ENCODE measurements at regions not wholly inside any gene's neighbourhood (a gene's known extent, or its start where the extent isn't known, plus 50 kb on each side); places are given as distances from the start of the nearest gene placed in this dataset.
"Not testable (repeated sequence)": the region's sequence is repeated elsewhere in the genome, so short reads cannot be mapped to it uniquely, and the experiment has no call there.

- Histone ChIP-seq H3K4me3 (ENCODE audit: low read depth, low read length) (no peak overlapping the region), H3K4me1 (ENCODE audit: insufficient read depth) (no peaks in the 10 kb centered on the region), H3K27ac (ENCODE audit: low read depth) (peak overlapping the region; percentile 75), H3K36me3 (ENCODE audit: insufficient read depth) (no peaks in the 10 kb centered on the region)
- no peak for DNase-seq (ENCODE audit: extremely low spot score)
- WGBS: 39% methylated on average over 6 of the region's 6 CpGs
Observed at GRCh38 chr2:64273524-64274398, 129.5 kb upstream of the PELI1 start.

GRCh38 chr2:64274399-64275173, 130.4 kb upstream of the PELI1 start:
- 84% methylated on average over 2 of the region's 2 CpGs for WGBS
- no peaks in the 10 kb centered on the region for H3K36me3 ChIP-seq (ENCODE audit: insufficient read depth)
- H3K27ac ChIP-seq (ENCODE audit: low read depth): no peak overlapping the region
- DNase-seq (ENCODE audit: extremely low spot score): no peak
- no peaks in the 10 kb centered on the region for H3K4me1 ChIP-seq (ENCODE audit: insufficient read depth)
- no peak overlapping the region for H3K4me3 ChIP-seq (ENCODE audit: low read depth, low read length)

DNA sequence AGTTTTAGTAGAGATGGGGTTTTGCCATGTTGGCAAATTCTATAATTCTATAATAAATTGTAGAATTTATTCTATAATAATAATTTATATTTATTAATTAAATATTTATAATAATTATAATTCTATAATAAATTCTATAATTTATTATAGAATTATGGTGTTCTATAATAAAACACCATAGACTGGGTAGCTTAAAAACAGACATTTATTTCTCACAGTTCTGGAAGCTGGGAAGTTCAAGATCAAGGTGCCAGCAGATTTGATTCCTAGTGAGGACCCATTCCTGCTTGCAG, 130.9 kb upstream of the PELI1 start:
- DNase-seq (ENCODE audit: extremely low spot score): no peak

GRCh38 chr2:64276417-64277095, 132.3 kb upstream of the PELI1 start:
- H3K4me1 ChIP-seq (ENCODE audit: insufficient read depth): no peaks in the 10 kb centered on the region
- WGBS: 93% methylated on average over 3 of the region's 3 CpGs
- H3K27ac ChIP-seq (ENCODE audit: low read depth): no peak overlapping the region
- no peaks in the 10 kb centered on the region for H3K36me3 ChIP-seq (ENCODE audit: insufficient read depth)
- H3K4me3 ChIP-seq (ENCODE audit: low read depth, low read length): no peak overlapping the region
- DNase-seq (ENCODE audit: extremely low spot score): no peak

More for the DNA sequence above, 130.9 kb upstream of the PELI1 start:
- no peak overlapping the region for H3K4me3 ChIP-seq (ENCODE audit: low read depth, low read length)
- H3K4me1 ChIP-seq (ENCODE audit: insufficient read depth): no peaks in the 10 kb centered on the region
- no peak overlapping the region for H3K27ac ChIP-seq (ENCODE audit: low read depth)
- no peaks in the 10 kb centered on the region for H3K36me3 ChIP-seq (ENCODE audit: insufficient read depth)

DNA sequence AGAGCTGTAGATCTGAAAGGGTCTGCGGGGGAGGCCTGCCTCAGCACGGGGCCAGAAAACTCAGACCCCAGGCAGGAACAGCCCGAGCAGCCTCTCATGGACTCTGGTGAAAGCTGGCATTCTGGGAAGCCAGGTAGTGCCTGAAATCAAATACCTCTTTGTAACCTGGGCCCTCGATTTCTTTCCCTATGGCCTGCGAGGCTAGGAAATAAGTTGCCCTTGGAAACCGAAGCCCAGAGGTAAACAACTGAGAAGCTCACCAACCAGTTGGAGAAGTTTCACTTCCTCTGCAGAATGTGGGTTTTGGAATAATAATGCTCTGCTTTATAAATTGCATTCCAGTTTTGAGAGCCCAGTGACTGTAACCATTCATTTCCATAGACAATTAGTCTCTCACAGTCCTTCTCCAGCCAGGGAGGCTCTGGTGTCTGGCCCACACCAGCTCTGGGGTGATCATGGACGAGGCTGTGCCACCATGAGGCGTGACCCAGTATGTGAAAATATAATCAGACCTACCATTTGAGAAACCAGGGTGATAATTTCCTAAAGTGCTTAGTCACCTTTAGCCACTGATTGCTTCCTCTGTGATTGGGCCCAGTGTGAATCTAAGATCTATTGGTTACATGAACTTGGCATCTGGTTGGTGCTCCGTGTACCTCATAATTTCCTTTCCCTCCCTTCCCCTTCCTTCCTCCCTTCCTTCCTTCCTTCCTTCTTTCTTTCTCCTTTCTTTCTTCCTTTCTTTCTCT, 133.1 kb upstream of the PELI1 start:
- Histone ChIP-seq H3K36me3 (ENCODE audit: insufficient read depth) (no peaks in the 10 kb centered on the region), H3K4me3 (ENCODE audit: low read depth, low read length) (no peak overlapping the region), H3K4me1 (ENCODE audit: insufficient read depth) (no peaks in the 10 kb centered on the region), H3K27ac (ENCODE audit: low read depth) (no peak overlapping the region)
- no peak for DNase-seq (ENCODE audit: extremely low spot score)
- WGBS: 80% methylated on average over 9 of the region's 9 CpGs

DNA sequence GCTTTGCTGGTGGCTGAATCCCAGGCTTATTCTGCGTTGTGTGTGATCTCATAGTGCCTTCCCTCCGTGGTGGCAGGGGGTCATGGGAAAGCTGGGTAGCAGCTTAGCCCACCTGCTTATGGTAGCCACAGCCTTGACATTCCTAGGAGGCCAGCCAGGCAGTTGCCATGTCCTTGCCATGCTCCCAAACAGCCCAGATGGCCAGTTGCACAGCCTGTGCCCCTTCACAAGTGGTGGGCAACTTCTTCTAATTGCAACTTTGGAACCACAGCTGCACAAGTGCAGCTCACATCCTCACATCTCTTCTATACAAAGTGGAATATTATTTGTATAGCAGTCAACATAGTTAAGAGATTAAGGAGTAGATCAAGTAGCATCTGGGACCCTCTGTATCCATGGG, 136.6 kb upstream of the PELI1 start:
- no CpG with 5 or more reads among the region's 2 CpGs for WGBS
- DNase-seq (ENCODE audit: extremely low spot score): not testable (repeated sequence)

GRCh38 chr2:64283006-64283570, 138.9 kb upstream of the PELI1 start:
- 98% methylated on average over 5 of the region's 5 CpGs for WGBS
- no peak overlapping the region for H3K4me3 ChIP-seq (ENCODE audit: low read depth, low read length)
- no peaks in the 10 kb centered on the region for H3K4me1 ChIP-seq (ENCODE audit: insufficient read depth)
- H3K27ac ChIP-seq (ENCODE audit: low read depth): no peak overlapping the region
- DNase-seq (ENCODE audit: extremely low spot score): no peak
- no peaks in the 10 kb centered on the region for H3K36me3 ChIP-seq (ENCODE audit: insufficient read depth)

More for the DNA sequence above, 136.6 kb upstream of the PELI1 start:
- not testable (repeated sequence) for H3K4me1 ChIP-seq (ENCODE audit: insufficient read depth); H3K36me3 ChIP-seq (ENCODE audit: insufficient read depth); H3K4me3 ChIP-seq (ENCODE audit: low read depth, low read length); H3K27ac ChIP-seq (ENCODE audit: low read depth)

DNA sequence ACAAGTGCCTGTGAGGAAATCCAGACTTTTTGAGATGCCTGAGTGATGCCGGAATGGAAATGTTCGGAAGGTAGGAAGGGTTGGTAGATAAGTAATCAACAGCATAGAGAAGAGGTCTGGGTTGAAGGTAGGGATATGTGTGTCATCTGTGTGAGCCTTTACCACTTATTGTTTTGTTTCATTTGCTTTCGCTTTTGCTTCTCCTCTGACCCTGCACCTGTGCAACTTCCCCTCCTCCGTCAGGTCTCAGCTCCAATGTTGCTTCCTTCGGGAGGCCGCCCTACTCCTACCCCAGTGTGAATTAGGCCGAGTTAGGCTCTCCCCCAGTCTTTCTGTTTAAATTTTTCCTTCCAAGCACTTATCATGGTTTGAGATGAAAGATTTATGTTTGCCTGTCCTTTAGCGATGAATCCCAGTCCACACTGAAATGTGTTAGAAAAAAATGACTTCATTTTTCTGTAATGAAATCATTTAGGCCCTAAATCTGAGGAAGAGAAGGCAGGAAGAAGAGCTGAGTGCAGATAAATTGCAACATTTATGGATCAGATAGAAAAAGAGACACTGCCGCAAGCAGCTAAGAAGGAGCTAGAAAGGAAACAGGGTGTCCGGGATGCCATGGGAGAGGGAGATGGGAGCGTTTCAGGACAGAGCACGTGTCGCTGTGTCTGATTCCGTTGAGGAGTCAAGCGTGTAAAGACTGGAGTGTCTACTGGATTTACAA, 139.6 kb upstream of the PELI1 start:
- Histone ChIP-seq H3K4me3 (ENCODE audit: low read depth, low read length) (no peak overlapping the region), H3K27ac (ENCODE audit: low read depth) (no peak overlapping the region), H3K4me1 (ENCODE audit: insufficient read depth) (no peaks in the 10 kb centered on the region), H3K36me3 (ENCODE audit: insufficient read depth) (no peaks in the 10 kb centered on the region)
- WGBS: 32% methylated on average over 15 of the region's 15 CpGs
- peak; percentile 61 for DNase-seq (ENCODE audit: extremely low spot score)

- WGBS: 69% methylated on average over 3 of the region's 3 CpGs
- H3K4me1 ChIP-seq (ENCODE audit: insufficient read depth): no peaks in the 10 kb centered on the region
- no peak overlapping the region for H3K27ac ChIP-seq (ENCODE audit: low read depth)
Observed at GRCh38 chr2:64284751-64285150, 140.5 kb upstream of the PELI1 start.

GRCh38 chr2:64287202-64287740, 143.1 kb upstream of the PELI1 start:
- H3K27ac ChIP-seq (ENCODE audit: low read depth): no peak overlapping the region

More at GRCh38 chr2:64284751-64285150, 140.5 kb upstream of the PELI1 start:
- Histone ChIP-seq H3K4me3 (ENCODE audit: low read depth, low read length) (no peak overlapping the region), H3K36me3 (ENCODE audit: insufficient read depth) (no peaks in the 10 kb centered on the region)
- DNase-seq (ENCODE audit: extremely low spot score): no peak

GRCh38 chr2:64288321-64289193, 144.3 kb upstream of the PELI1 start:
- no peak overlapping the region for H3K27ac ChIP-seq (ENCODE audit: low read depth)
- DNase-seq (ENCODE audit: extremely low spot score): no peak
- WGBS: 59% methylated on average over 13 of the region's 13 CpGs
- no peaks in the 10 kb centered on the region for H3K36me3 ChIP-seq (ENCODE audit: insufficient read depth)
- H3K4me3 ChIP-seq (ENCODE audit: low read depth, low read length): no peak overlapping the region
- H3K4me1 ChIP-seq (ENCODE audit: insufficient read depth): no peaks in the 10 kb centered on the region

More at GRCh38 chr2:64287202-64287740, 143.1 kb upstream of the PELI1 start:
- no peaks in the 10 kb centered on the region for H3K4me1 ChIP-seq (ENCODE audit: insufficient read depth)
- no peak for DNase-seq (ENCODE audit: extremely low spot score)
- WGBS: 89% methylated on average over 5 of the region's 5 CpGs
- no peaks in the 10 kb centered on the region for H3K36me3 ChIP-seq (ENCODE audit: insufficient read depth)
- no peak overlapping the region for H3K4me3 ChIP-seq (ENCODE audit: low read depth, low read length)

GRCh38 chr2:64289251-64289650, 145.0 kb upstream of the PELI1 start:
- no peak overlapping the region for H3K4me3 ChIP-seq (ENCODE audit: low read depth, low read length)
- no peaks in the 10 kb centered on the region for H3K36me3 ChIP-seq (ENCODE audit: insufficient read depth)
- WGBS: 76% methylated on average over 5 of the region's 5 CpGs
- H3K27ac ChIP-seq (ENCODE audit: low read depth): no peak overlapping the region
- DNase-seq (ENCODE audit: extremely low spot score): no peak
- H3K4me1 ChIP-seq (ENCODE audit: insufficient read depth): no peaks in the 10 kb centered on the region
